GM19099 (cell line): ENCODE measurements at regions not wholly inside any gene's neighbourhood (a gene's known extent, or its start where the extent isn't known, plus 50 kb on each side); places are given as distances from the start of the nearest gene placed in this dataset.

Experiments
- POLR2A ChIP-seq: IDR thresholded peaks from 3 replicates; pipeline ENCODE4 v1.6.1; 2011; ENCODE audit warnings: low read depth; ENCODE audit not compliant: insufficient read length; ENCODE audit errors: extremely low read depth

GRCh38 chr5:127133071-127133470 is 59.8 kb upstream of the C5orf63 start:
- no peak for TF ChIP-seq POLR2A

- no peak for TF ChIP-seq POLR2A
These were observed 63.6 kb upstream of the C5orf63 start for GRCh38 chr5:127136908-127137307.

GRCh38 chr5:127143722-127144121 is 70.4 kb upstream of the C5orf63 start:
- no peak for TF ChIP-seq POLR2A

GRCh38 chr5:127153031-127153430 is 79.7 kb upstream of the C5orf63 start:
- TF ChIP-seq POLR2A: no peak

GRCh38 chr5:127153521-127153920 is 80.2 kb upstream of the C5orf63 start:
- no peak for TF ChIP-seq POLR2A

- TF ChIP-seq POLR2A: no peak
These were observed 90.4 kb upstream of the C5orf63 start for GRCh38 chr5:127163750-127164149.

- no peak for TF ChIP-seq POLR2A
These were observed 97.8 kb upstream of the C5orf63 start for GRCh38 chr5:127170918-127171600.

- no peak for TF ChIP-seq POLR2A
These were observed 103.5 kb upstream of the C5orf63 start for GRCh38 chr5:127176769-127177168.

- no peak for TF ChIP-seq POLR2A
These were observed 107.3 kb upstream of the MEGF10 start for GRCh38 chr5:127183332-127183731.

- no peak for TF ChIP-seq POLR2A
These were observed 105.7 kb upstream of the MEGF10 start for GRCh38 chr5:127184851-127185250.

GRCh38 chr5:127186657-127187056 is 103.9 kb upstream of the MEGF10 start:
- no peak for TF ChIP-seq POLR2A

GRCh38 chr5:127187706-127188105 is 102.9 kb upstream of the MEGF10 start:
- no peak for TF ChIP-seq POLR2A

GRCh38 chr5:127192150-127192549 is 98.4 kb upstream of the MEGF10 start:
- TF ChIP-seq POLR2A: no peak

GRCh38 chr5:127192836-127193338 is 97.7 kb upstream of the MEGF10 start:
- no peak for TF ChIP-seq POLR2A

GRCh38 chr5:127196042-127196441 is 94.6 kb upstream of the MEGF10 start:
- TF ChIP-seq POLR2A: no peak

- no peak for TF ChIP-seq POLR2A
These were observed 86.8 kb upstream of the MEGF10 start for GRCh38 chr5:127203818-127204217.

- no peak for TF ChIP-seq POLR2A
These were observed 85.4 kb upstream of the MEGF10 start for GRCh38 chr5:127205147-127205546.
